HG03064 (cell line): ENCODE measurements at regions not wholly inside any gene's neighbourhood (a gene's known extent, or its start where the extent isn't known, plus 50 kb on each side); places are given as distances from the start of the nearest gene placed in this dataset.
"Not testable (repeated sequence)": the region's sequence is repeated elsewhere in the genome, so short reads cannot be mapped to it uniquely, and the experiment has no call there.

Source experiments
- ATAC-seq: cut with Tn5 transposase; IDR thresholded peaks from one replicate; pipeline ENCODE4 v1.9.1; 2021; ENCODE audit warnings: low read depth; ENCODE audit not compliant: unreplicated experiment

GRCh38 chr15:99826157-99826780 is 93.0 kb upstream of the LYSMD4 start:
- no peak for ATAC-seq

- no peak for ATAC-seq
Measured at GRCh38 chr15:99823346-99823745, 90.1 kb upstream of the LYSMD4 start.

- ATAC-seq = no peak
Measured at GRCh38 chr15:99819981-99820718, 86.9 kb upstream of the LYSMD4 start.

GRCh38 chr15:99818872-99819271 is 85.6 kb upstream of the LYSMD4 start:
- ATAC-seq = no peak

- not testable (repeated sequence) for ATAC-seq
Measured at GRCh38 chr15:99816862-99817261, 83.6 kb upstream of the LYSMD4 start.

GRCh38 chr15:99810663-99811062 is 77.4 kb upstream of the LYSMD4 start:
- not testable (repeated sequence) for ATAC-seq

GRCh38 chr15:99799854-99800250 is 66.6 kb upstream of the LYSMD4 start:
- not testable (repeated sequence) for ATAC-seq

- not testable (repeated sequence) for ATAC-seq
Measured at GRCh38 chr15:99799182-99799853, 66.1 kb upstream of the LYSMD4 start.

- not testable (repeated sequence) for ATAC-seq
Measured at GRCh38 chr15:99796940-99797870, 64.0 kb upstream of the LYSMD4 start.

GRCh38 chr15:99791881-99792807 is 58.9 kb upstream of the LYSMD4 start:
- not testable (repeated sequence) for ATAC-seq

- not testable (repeated sequence) for ATAC-seq
Measured at GRCh38 chr15:99790751-99791150, 57.5 kb upstream of the LYSMD4 start.

GRCh38 chr15:99788156-99788555 is 54.9 kb upstream of the LYSMD4 start:
- ATAC-seq = no peak

GRCh38 chr15:99784800-99785199 is 51.6 kb upstream of the LYSMD4 start:
- ATAC-seq = not testable (repeated sequence)

- ATAC-seq = not testable (repeated sequence)
Measured at GRCh38 chr15:99783918-99784619, 50.8 kb upstream of the LYSMD4 start.
